ENCODE measurements at regions not wholly inside any gene's neighbourhood (a gene's known extent, or its start where the extent isn't known, plus 50 kb on each side); places are given as distances from the start of the nearest gene placed in this dataset.
"Not testable (repeated sequence)": the region's sequence is repeated elsewhere in the genome, so short reads cannot be mapped to it uniquely, and the experiment has no call there.

- DNase-seq (ENCODE audit: low read depth), result no peak
These were observed 299.6 kb downstream of the NDUFA10 start for GRCh38 chr2:239725551-239725890.

- DNase-seq (ENCODE audit: low read depth), result no peak
These were observed 300.1 kb downstream of the NDUFA10 start for GRCh38 chr2:239724851-239725550.

- no peak for DNase-seq (ENCODE audit: low read depth)
These were observed 300.8 kb downstream of the NDUFA10 start for GRCh38 chr2:239724194-239724849.

GRCh38 chr2:239723486-239724193 is 301.5 kb downstream of the NDUFA10 start:
- DNase-seq (ENCODE audit: low read depth), result no peak

- DNase-seq (ENCODE audit: low read depth), result no peak
These were observed 302.2 kb downstream of the NDUFA10 start for GRCh38 chr2:239722760-239723470.

GRCh38 chr2:239721991-239722759 is 303.0 kb downstream of the NDUFA10 start:
- DNase-seq (ENCODE audit: low read depth), result no peak

GRCh38 chr2:239721531-239721930 is 303.6 kb downstream of the NDUFA10 start:
- DNase-seq (ENCODE audit: low read depth), result no peak

- DNase-seq (ENCODE audit: low read depth), result no peak
These were observed 304.5 kb downstream of the NDUFA10 start for GRCh38 chr2:239720361-239721360.

GRCh38 chr2:239719791-239720360 is 305.3 kb downstream of the NDUFA10 start:
- DNase-seq (ENCODE audit: low read depth), result no peak

GRCh38 chr2:239718991-239719390 is 306.2 kb downstream of the NDUFA10 start:
- DNase-seq (ENCODE audit: low read depth), result not testable (repeated sequence)

GRCh38 chr2:239717706-239718105 is 307.4 kb downstream of the NDUFA10 start:
- DNase-seq (ENCODE audit: low read depth), result no peak

- DNase-seq (ENCODE audit: low read depth), result no peak
These were observed 307.8 kb downstream of the NDUFA10 start for GRCh38 chr2:239717319-239717675.

- no peak for DNase-seq (ENCODE audit: low read depth)
These were observed 308.4 kb downstream of the NDUFA10 start for GRCh38 chr2:239716536-239717318.

GRCh38 chr2:239716009-239716408 is 309.1 kb downstream of the NDUFA10 start:
- DNase-seq (ENCODE audit: low read depth), result no peak

- DNase-seq (ENCODE audit: low read depth), result no peak
These were observed 309.5 kb downstream of the NDUFA10 start for GRCh38 chr2:239715606-239716005.

- DNase-seq (ENCODE audit: low read depth), result no peak
These were observed 309.9 kb downstream of the NDUFA10 start for GRCh38 chr2:239715202-239715601.

- DNase-seq (ENCODE audit: low read depth), result no peak
These were observed 311.0 kb downstream of the NDUFA10 start for GRCh38 chr2:239714116-239714515.

GRCh38 chr2:239712755-239713154 is 311.9 kb upstream of the HDAC4 start:
- DNase-seq (ENCODE audit: low read depth), result no peak

- no peak for DNase-seq (ENCODE audit: low read depth)
These were observed 311.2 kb upstream of the HDAC4 start for GRCh38 chr2:239711911-239712570.

Data from activated T-cell treated with anti-CD3 and anti-CD28 coated beads for 48 hours (primary cell).